ENCODE measurements at regions not wholly inside any gene's neighbourhood (a gene's known extent, or its start where the extent isn't known, plus 50 kb on each side); places are given as distances from the start of the nearest gene placed in this dataset.

- H3K36me3 Mint-ChIP-seq (ENCODE audit: low read depth): no peaks in the 10 kb centered on the region
- Histone ChIP-seq H3K4me1 (ENCODE audit: insufficient read depth) (no peaks in the 10 kb centered on the region), H3K9me2 (ENCODE audit: insufficient read depth) (no peaks in the 10 kb centered on the region), H3K36me3 (ENCODE audit: insufficient read depth) (no peaks in the 10 kb centered on the region), H3K79me2 (replicated peaks; ENCODE audit: insufficient read depth) (no peaks in the 10 kb centered on the region), H3K4me2 (no peak overlapping the region), H2AFZ (no peak overlapping the region), H3K27ac (ENCODE audit: low read depth) (no peak overlapping the region), H4K20me1 (replicated peaks; ENCODE audit: insufficient read depth) (no peaks in the 10 kb centered on the region), H3K27me3 (ENCODE audit: insufficient read depth) (no peaks in the 10 kb centered on the region), H3F3A (replicated peaks; ENCODE audit: low read depth) (no peaks in the 10 kb centered on the region), H3K4me3 (no peak overlapping the region)
- H3K27me3 Mint-ChIP-seq (ENCODE audit: insufficient read depth, low read depth, poor library complexity): peaks cover 1% of the 10 kb centered on the region
- ATAC-seq (no peak), DNase-seq (ENCODE audit: low spot score) (no peak)
- no peaks in the 10 kb centered on the region for H3K4me1 Mint-ChIP-seq
- H3K9me3 Mint-ChIP-seq: no peaks in the 10 kb centered on the region
- H3K4me3 Mint-ChIP-seq: no peak overlapping the region
- no peak for TF ChIP-seq POLR2AphosphoS5 (IDR thresholded peaks at IDR 0.05; ENCODE audit: low read depth)
- TF ChIP-seq CTCF (conservative IDR thresholded peaks at IDR 0.05; ENCODE audit: low read depth in 2 of 2): no peak
- TF ChIP-seq STAT1 (IDR thresholded peaks at IDR 0.05; ENCODE audit: unreplicated experiment): no peak
- TF ChIP-seq EZH2 (IDR thresholded peaks at IDR 0.05; ENCODE audit: low read depth, unreplicated experiment): no peak
- TF ChIP-seq EZH2phosphoT487 (IDR thresholded peaks at IDR 0.05; ENCODE audit: unreplicated experiment): no peak
- TF ChIP-seq ZNF462 (CRISPR knock-in tag; IDR thresholded peaks at IDR 0.05): no peak
- TF ChIP-seq CREB1 (CRISPR knock-in tag; IDR thresholded peaks at IDR 0.05; ENCODE audit: low read depth): no peak
- no peak overlapping the region for H3K27ac Mint-ChIP-seq
Observed at GRCh38 chr12:73384592-73384991, 1112.4 kb downstream of the TRHDE start.

Measured in GM23338 (cell line).